ENCODE measurements at regions not wholly inside any gene's neighbourhood (a gene's known extent, or its start where the extent isn't known, plus 50 kb on each side); places are given as distances from the start of the nearest gene placed in this dataset.

DNA sequence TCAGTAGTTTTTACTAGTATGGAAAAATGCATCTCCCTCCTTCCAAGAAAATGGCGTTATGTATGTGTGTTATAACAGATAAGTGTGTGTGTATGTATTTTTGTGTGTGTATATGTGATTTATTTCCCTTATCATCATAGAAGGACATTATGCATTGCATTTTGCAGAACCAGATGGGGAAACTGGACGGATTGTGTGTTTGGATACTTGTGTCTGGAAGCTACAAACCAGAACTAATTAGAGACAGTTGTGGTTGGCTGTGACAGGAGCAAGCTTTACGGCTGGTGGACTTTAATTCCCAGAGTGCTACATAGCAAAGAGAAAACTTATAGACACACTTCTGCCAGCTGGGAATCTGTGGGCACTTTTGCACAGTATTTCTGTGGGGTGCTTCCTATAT is 162.5 kb downstream of the RWDD3 start:
- Histone ChIP-seq H3K4me3 (ENCODE audit: low read depth, low read length) (no peak overlapping the region), H3K27me3 (no peaks in the 10 kb centered on the region), H3K36me3 (no peaks in the 10 kb centered on the region), H3K4me1 (peaks cover 10% of the 10 kb centered on the region), H3K9me3 (no peaks in the 10 kb centered on the region)
- TF ChIP-seq CTCF (IDR thresholded peaks at IDR 0.05; ENCODE audit: low read depth, low read length) = no peak
- DNase-seq = peak; percentile 53

DNA sequence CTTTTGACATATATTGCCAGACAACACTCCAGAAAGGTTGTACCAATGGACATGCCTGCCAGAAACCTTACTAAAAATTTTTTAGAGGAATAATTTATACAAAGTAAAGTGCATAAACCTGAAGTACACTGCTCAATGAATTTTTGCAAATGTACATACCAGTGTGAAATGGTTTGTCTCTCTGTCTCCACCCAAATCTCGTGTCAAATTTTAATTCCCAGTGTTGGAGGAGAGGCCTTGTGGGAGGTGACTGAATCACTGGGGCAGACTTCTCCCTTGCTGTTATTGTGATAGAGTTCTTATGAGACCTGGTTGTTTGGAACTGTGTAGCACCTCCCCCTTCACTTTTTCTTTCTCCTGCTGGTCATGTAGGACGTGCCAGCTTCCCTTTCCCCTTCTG is 168.8 kb downstream of the RWDD3 start:
- no peak for DNase-seq
- no peak overlapping the region for H3K4me3 ChIP-seq (ENCODE audit: low read depth, low read length)
- H3K4me1 ChIP-seq = peaks cover 3% of the 10 kb centered on the region
- no peaks in the 10 kb centered on the region for H3K36me3 ChIP-seq
- no peak for TF ChIP-seq CTCF (IDR thresholded peaks at IDR 0.05; ENCODE audit: low read depth, low read length)
- H3K9me3 ChIP-seq = no peaks in the 10 kb centered on the region
- no peaks in the 10 kb centered on the region for H3K27me3 ChIP-seq

GRCh38 chr1:95406279-95406678 is 172.3 kb downstream of the RWDD3 start:
- Histone ChIP-seq H3K4me1 (peaks cover 3% of the 10 kb centered on the region), H3K36me3 (no peaks in the 10 kb centered on the region), H3K4me3 (ENCODE audit: low read depth, low read length) (no peak overlapping the region), H3K27me3 (no peaks in the 10 kb centered on the region), H3K9me3 (no peaks in the 10 kb centered on the region)
- DNase-seq = no peak
- no peak for TF ChIP-seq CTCF (IDR thresholded peaks at IDR 0.05; ENCODE audit: low read depth, low read length)

GRCh38 chr1:95407131-95407885 is 173.3 kb downstream of the RWDD3 start:
- no peaks in the 10 kb centered on the region for H3K36me3 ChIP-seq
- peak; percentile 16 for DNase-seq
- TF ChIP-seq CTCF (IDR thresholded peaks at IDR 0.05; ENCODE audit: low read depth, low read length) = no peak
- no peaks in the 10 kb centered on the region for H3K9me3 ChIP-seq
- H3K27me3 ChIP-seq = no peaks in the 10 kb centered on the region
- peak overlapping the region; percentile 33 for H3K4me3 ChIP-seq (ENCODE audit: low read depth, low read length)
- H3K4me1 ChIP-seq = peaks cover 3% of the 10 kb centered on the region

DNA sequence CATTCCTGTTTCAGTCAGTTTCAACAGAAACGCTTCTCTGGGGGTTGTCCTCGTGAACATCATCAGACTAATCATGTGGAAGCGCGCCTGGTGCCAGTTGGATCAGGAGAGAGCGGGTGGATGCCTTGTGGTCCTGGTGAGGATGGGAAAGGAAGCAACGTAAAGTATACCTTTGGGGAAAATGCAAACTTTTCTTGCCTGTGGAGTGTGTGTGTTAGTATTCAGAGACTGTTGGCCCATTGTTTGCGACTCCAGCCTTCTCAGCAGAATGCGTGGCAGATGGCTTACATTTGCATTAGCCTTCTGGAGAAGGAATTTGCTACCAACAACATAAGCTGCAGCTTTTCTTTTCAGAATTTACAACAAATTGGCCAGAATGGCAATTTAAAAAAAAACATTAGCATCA is 173.9 kb downstream of the RWDD3 start:
- Histone ChIP-seq H3K4me1 (peaks cover 3% of the 10 kb centered on the region), H3K36me3 (no peaks in the 10 kb centered on the region), H3K4me3 (ENCODE audit: low read depth, low read length) (peak overlapping the region; percentile 33), H3K27me3 (no peaks in the 10 kb centered on the region), H3K9me3 (no peaks in the 10 kb centered on the region)
- DNase-seq = peak; percentile 19
- no peak for TF ChIP-seq CTCF (IDR thresholded peaks at IDR 0.05; ENCODE audit: low read depth, low read length)

- TF ChIP-seq CTCF (IDR thresholded peaks at IDR 0.05; ENCODE audit: low read depth, low read length) = no peak
- no peaks in the 10 kb centered on the region for H3K27me3 ChIP-seq
- H3K9me3 ChIP-seq = no peaks in the 10 kb centered on the region
- no peaks in the 10 kb centered on the region for H3K36me3 ChIP-seq
- peaks cover 3% of the 10 kb centered on the region for H3K4me1 ChIP-seq
- no peak for DNase-seq
- H3K4me3 ChIP-seq (ENCODE audit: low read depth, low read length) = no peak overlapping the region; the same call in 1 of the 2 replicates
Measured at GRCh38 chr1:95408507-95409136, 174.6 kb downstream of the RWDD3 start.
